Tongue (tissue), 1 donor: ENCODE measurements at regions not wholly inside any gene's neighbourhood (a gene's known extent, or its start where the extent isn't known, plus 50 kb on each side); places are given as distances from the start of the nearest gene placed in this dataset.
"Not testable (repeated sequence)": the region's sequence is repeated elsewhere in the genome, so short reads cannot be mapped to it uniquely, and the experiment has no call there.

Source experiments
- DNase-seq: peaks from one replicate; pipeline ENCODE4 v3.0.0-alpha.2; 2015

GRCh38 chr5:129163810-129164378, 69.3 kb downstream of the ISOC1 start:
- no peak for DNase-seq

GRCh38 chr5:129170050-129170449, 75.5 kb downstream of the ISOC1 start:
- no peak for DNase-seq

DNA sequence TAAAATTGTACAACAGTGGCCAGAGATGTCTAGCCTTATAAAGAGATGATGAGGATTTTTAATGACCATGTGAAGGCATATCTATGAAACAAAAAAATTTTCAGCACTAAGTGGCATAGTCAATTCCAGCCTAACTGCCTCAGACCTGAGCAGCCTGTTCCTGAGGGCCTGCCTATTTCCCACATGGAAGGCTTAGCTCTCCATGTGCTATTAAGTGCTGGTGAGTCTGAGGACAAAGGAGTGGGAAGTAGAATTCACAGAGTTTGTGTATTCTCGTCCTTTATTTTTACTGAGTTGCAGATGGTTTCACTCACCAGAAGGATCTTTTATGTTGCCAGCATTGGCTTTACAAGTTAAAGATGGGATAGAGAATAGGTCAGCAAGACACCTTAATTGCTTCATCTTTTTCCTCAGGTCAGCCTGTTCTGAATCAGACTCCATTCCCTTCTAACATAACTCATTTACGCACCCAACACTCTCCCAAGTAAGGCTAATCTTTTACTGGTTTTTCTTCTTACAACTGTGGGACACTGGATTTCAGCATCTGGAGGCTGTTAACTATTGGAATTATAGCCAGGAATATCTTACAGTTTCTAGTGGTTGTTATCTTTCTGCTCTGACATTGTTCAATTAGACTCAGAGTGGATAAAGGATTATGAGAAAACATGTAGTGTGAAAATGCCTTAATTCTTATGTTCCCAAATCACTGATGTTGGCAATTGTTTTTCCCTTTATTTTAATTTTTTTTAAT, 76.8 kb downstream of the ISOC1 start:
- DNase-seq, result peak; percentile 8

GRCh38 chr5:129172580-129172979, 78.0 kb downstream of the ISOC1 start:
- peak; percentile 59 for DNase-seq

- DNase-seq, result no peak
Measured at GRCh38 chr5:129173771-129174170, 79.2 kb downstream of the ISOC1 start.

DNA sequence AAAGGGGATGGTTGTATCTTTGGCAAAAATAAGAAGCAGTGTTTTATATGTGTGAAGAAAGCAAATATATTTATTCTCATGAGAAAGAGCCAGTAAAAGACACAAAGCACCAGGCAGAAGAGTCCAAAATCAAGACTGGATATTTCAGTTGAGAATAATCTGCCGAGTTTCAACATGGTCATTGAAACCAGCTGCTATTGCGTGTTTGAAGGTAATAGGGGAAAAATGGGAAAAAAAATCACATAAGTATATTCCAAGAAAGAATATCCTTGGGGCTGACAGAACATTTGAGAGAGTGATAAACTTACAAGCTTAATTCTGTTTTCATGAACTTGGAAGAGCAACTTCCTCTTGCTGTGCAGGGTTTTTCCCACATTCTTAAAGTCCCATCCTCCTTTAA, 79.9 kb downstream of the ISOC1 start:
- DNase-seq, result no peak

- DNase-seq, result no peak
Measured at GRCh38 chr5:129177451-129177850, 82.9 kb downstream of the ISOC1 start.

- no peak for DNase-seq
Measured at GRCh38 chr5:129199308-129199707, 104.8 kb downstream of the ISOC1 start.

DNA sequence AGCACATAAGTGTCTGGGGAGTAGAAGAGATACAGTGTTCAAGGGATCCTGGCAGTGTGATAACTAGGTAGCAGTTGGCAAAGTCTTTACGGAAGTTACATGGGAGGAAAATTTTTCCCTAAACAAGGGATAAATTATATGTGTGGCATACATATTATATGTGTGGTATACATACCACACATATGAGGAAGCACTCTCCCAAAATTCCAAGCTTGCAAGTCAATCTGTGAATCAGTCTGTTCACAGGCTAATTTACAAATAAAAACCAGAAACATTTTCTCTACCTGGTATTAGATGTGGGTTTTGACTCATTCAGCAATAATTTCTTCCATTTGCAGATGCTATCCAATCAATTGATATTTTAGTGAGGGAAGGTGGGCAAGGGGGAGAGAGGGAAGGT, 110.0 kb downstream of the ISOC1 start:
- DNase-seq, result no peak

GRCh38 chr5:129216001-129216400, 121.5 kb downstream of the ISOC1 start:
- no peak for DNase-seq

- DNase-seq, result no peak
Measured at GRCh38 chr5:129217179-129217578, 122.6 kb downstream of the ISOC1 start.

GRCh38 chr5:129223178-129223577, 128.6 kb downstream of the ISOC1 start:
- no peak for DNase-seq

DNA sequence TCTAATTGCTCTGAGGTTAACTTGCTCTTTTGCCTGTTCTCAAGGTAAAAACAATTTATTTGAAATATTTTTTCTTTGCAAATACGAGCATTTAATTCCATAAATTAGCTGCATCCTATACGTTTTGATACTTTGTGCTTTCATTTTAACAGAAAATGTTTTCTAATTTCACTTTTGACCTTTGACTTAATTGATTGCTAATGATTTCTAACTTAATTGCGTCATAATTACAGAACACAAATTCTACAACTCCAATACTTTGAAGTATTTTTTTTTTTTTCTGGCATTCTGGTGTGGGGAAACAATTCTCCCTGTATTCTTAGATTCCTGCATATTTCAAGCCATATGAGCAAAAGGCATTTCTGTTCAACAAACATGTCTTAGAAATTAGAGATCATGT, 134.0 kb downstream of the ISOC1 start:
- DNase-seq, result no peak

DNA sequence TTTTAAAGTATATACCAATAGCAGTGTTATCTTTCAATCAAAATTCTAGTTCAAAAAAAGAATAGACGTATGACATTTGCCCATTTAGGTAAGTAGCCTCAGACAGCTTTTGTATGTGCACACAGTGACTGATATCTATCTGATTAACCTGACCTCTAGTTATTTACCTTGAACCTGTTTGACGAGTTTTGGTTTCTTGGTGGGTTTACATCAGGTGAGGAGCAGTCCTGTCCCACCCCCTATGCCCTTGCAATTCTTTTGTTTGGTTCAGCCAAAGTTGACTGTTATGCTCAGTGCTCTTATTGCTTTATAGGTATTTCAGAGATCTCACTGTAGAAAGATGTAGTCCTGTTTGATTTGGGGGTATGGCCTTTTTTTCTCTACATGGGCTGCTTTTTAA, 147.2 kb downstream of the ISOC1 start:
- no peak for DNase-seq

- no peak for DNase-seq
Measured at GRCh38 chr5:129243039-129243438, 148.5 kb downstream of the ISOC1 start.

DNA sequence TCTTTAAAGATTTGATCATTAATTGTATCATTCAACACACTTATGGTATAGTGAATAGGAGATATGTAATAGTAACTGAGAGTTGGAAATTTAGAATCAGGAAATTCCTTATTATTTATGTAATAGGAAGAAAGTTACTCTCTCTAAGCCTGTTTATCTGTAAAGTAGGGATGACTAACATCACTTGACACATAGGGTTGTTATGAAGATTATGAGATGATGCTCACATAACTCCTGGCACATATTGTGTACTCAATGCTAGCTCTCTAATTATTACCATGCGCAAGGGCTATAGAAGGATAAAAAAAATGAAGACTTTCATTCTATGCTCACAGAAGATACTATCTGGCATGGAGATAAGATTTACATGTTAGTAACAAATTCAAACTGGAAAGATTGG, 149.9 kb downstream of the ISOC1 start:
- no peak for DNase-seq

GRCh38 chr5:129245489-129245888, 150.9 kb downstream of the ISOC1 start:
- peak; percentile 59 for DNase-seq

GRCh38 chr5:129246088-129246487, 151.5 kb downstream of the ISOC1 start:
- DNase-seq, result no peak

DNA sequence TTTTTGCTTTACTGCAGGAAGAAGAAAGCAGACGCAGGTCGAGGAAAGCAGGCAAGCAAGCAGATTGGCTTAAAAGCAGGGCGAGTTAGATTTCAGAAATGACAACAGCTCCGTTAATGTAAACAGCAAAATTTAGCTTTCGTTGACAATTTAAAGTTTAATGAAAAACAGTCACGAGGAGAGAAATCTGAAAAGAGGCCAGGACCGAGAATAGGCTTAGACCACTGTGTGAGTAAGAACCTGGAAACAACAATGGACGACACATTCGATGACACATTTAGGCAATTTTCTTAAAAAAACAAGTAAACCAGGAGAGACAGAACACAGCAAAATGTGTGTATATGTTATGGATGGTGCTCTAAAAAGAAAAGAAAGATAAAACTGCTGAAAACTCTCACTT, 155.3 kb downstream of the ISOC1 start:
- DNase-seq, result peak; percentile 45

DNA sequence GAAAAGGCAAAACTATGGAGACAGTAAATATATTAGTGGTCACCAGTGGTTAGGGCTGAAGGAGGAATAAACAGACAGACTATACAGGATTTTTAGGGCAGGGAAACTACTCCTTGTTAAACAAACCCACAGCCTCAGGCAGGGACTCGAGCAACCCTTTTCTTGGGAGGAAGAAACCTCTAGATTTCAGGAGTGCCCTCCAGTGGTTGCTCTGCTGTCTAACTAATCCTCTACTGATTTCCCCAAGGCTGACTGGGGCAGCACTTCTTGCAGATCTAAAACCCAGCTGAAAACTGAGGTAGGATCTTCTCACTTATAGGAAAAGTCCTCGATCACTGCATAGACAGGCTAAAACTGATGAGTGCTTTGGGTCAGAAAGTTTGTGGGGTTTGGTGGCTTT, 176.8 kb downstream of the ISOC1 start:
- DNase-seq, result no peak

DNA sequence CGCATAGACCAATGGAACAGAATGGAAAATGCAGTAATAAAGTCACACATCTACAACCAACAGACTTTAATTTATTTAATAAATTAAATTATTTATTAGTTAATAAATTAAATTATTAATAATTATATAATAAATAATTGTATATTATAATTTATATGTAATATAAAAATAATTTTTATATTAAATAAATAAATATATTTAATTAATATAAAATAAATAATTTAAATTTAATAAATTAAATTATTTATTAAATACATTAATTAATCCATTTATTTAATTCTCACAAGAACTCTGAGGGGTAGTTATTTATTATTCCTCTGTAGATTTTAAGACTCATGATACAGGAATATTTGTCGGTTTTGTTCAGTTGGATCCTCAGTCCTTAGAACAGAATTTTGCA, 176.1 kb upstream of the ADAMTS19 start:
- DNase-seq, result no peak

DNA sequence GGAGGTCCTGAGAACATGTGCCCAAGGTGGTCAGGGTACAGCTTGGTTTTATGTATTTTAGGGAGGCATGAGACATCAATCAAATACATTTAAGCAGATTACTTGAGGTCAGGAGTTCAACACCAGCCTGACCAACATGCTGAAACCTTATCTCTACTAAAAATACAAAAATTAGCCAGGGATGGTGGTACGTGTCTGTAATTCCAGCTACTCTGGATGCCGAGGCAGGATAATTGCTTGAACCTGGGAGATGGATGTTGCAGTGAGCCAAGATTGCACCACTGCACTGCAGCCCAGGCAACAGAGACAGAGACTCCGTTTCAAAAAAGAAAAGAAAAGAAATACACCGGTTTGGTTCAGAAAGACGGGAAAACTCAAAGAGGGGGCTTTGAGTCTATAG, 165.9 kb upstream of the ADAMTS19 start:
- DNase-seq, result not testable (repeated sequence)

- no peak for DNase-seq
Measured at GRCh38 chr5:129306725-129307124, 153.4 kb upstream of the ADAMTS19 start.

- no peak for DNase-seq
Measured at GRCh38 chr5:129322968-129323367, 137.1 kb upstream of the ADAMTS19 start.
